ENCODE measurements at regions not wholly inside any gene's neighbourhood (a gene's known extent, or its start where the extent isn't known, plus 50 kb on each side); places are given as distances from the start of the nearest gene placed in this dataset.

DNA sequence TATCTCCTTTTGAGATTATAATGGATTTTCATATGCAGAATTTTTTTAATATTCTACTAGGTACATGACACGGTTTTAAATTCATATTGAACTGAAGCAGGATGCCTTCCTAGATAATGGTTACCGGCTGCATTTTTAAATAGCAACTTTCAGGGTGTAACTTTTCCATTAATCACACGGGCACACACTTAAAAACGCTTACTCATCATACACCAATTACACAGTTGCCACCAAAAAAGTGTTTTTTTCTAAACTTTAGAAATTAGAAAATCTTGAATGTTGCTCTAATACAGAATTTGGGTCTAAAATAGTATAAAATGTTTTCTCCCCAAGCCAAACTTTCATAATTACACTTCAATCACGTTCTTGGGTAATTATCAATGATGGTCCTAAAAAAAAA, 149.1 kb upstream of the RNF32 start:
- TF ChIP-seq, protein P1, sequence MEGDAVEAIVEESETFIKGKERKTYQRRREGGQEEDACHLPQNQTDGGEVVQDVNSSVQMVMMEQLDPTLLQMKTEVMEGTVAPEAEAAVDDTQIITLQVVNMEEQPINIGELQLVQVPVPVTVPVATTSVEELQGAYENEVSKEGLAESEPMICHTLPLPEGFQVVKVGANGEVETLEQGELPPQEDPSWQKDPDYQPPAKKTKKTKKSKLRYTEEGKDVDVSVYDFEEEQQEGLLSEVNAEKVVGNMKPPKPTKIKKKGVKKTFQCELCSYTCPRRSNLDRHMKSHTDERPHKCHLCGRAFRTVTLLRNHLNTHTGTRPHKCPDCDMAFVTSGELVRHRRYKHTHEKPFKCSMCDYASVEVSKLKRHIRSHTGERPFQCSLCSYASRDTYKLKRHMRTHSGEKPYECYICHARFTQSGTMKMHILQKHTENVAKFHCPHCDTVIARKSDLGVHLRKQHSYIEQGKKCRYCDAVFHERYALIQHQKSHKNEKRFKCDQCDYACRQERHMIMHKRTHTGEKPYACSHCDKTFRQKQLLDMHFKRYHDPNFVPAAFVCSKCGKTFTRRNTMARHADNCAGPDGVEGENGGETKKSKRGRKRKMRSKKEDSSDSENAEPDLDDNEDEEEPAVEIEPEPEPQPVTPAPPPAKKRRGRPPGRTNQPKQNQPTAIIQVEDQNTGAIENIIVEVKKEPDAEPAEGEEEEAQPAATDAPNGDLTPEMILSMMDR (IDR thresholded peaks at IDR 0.05) = no peak
- TF ChIP-seq POLR2AphosphoS5 (IDR thresholded peaks at IDR 0.05; ENCODE audit: low read depth, low read length) = no peak

Data from Panc1 (cell line).